ENCODE measurements at regions not wholly inside any gene's neighbourhood (a gene's known extent, or its start where the extent isn't known, plus 50 kb on each side); places are given as distances from the start of the nearest gene placed in this dataset.

DNA sequence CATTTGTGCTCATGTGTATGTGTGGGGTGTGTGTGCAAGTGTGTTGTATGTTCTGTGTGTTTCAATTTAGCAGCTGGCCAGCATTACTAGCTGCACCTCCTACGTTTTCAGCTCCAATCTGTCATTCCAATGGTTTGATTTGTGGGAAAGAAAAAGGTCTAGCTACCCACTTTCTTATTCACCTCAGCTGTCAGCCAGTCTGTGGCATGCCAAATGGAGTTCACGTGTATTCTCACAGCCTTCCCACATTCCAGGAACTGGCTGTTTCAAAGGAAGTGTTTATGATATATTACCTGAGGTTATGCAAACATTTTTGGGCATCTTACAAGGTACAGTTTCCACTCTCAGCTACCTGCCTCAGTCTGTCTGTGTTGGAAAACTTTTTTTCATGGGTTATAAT is 220.2 kb upstream of the CPNE8 start:
- Histone ChIP-seq H3K4me1 (no peaks in the 10 kb centered on the region), H3K36me3 (no peaks in the 10 kb centered on the region), H3K27ac (no peak overlapping the region), H3K27me3 (no peaks in the 10 kb centered on the region), H3K4me3 (no peak overlapping the region), H3K9me3 (no peaks in the 10 kb centered on the region)
- TF ChIP-seq, protein P1, sequence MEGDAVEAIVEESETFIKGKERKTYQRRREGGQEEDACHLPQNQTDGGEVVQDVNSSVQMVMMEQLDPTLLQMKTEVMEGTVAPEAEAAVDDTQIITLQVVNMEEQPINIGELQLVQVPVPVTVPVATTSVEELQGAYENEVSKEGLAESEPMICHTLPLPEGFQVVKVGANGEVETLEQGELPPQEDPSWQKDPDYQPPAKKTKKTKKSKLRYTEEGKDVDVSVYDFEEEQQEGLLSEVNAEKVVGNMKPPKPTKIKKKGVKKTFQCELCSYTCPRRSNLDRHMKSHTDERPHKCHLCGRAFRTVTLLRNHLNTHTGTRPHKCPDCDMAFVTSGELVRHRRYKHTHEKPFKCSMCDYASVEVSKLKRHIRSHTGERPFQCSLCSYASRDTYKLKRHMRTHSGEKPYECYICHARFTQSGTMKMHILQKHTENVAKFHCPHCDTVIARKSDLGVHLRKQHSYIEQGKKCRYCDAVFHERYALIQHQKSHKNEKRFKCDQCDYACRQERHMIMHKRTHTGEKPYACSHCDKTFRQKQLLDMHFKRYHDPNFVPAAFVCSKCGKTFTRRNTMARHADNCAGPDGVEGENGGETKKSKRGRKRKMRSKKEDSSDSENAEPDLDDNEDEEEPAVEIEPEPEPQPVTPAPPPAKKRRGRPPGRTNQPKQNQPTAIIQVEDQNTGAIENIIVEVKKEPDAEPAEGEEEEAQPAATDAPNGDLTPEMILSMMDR (IDR thresholded peaks at IDR 0.05), result no peak
- ATAC-seq (no peak), DNase-seq (no peak)
- intact Hi-C loops (cut with DNase I), result no loop called here

DNA sequence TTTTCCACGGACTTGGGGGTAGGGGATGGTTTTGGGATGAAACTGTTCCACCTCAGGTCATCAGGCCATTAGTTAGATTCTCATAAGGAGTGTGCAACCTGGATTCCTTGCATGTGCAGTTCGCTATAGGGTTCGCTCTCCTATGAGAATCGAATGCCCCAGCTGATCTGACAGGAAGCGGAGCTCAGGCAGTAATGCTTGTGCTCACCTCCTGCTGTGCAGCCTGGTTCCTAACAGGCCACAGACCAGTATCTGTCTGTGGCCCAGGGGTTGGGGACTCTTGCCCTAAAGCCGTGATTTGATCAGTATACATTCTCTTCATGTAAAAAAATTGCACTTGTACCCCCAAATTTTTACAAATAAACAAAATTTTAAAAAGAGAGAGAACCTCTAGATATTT is 219.4 kb upstream of the CPNE8 start:
- DNase-seq (no peak), ATAC-seq (no peak)
- TF ChIP-seq, protein P1 (IDR thresholded peaks at IDR 0.05), result no peak
- Histone ChIP-seq H3K36me3 (no peaks in the 10 kb centered on the region), H3K4me3 (no peak overlapping the region), H3K4me1 (no peaks in the 10 kb centered on the region), H3K27ac (no peak overlapping the region), H3K27me3 (no peaks in the 10 kb centered on the region), H3K9me3 (no peaks in the 10 kb centered on the region)
- intact Hi-C loops (cut with DNase I), result no loop called here

DNA sequence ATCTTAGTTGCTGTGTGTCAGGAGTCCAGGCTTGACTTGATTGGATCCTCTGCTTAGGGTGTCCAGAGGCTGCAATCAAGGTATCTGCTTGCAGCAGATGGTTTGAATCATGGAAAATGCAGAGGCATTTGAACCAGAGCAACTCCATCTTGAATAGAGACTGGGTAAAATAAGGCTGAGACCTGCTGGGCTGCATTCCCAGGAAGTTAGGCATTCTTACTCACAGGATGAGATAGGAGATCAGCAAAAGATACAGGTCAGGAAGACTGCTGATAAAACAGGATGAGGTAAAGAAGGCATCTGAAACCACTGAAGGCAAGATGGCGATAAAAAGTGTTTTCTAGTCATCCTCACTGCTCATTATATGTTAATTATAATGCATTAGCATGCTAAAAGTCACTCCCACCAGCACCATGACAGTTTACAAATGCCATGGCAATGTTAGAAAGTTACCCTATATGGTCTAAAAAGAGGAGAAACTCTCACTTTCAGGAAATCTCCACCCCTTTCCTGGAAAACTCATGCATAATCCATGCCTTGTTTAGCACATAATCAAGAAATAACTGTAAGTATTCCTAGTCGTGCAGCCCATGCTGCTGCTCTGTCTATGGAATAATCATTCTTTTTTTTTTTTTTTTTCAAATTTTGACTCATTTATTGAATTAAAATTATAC is 218.3 kb upstream of the CPNE8 start:
- no peaks in the 10 kb centered on the region for H3K9me3 ChIP-seq
- TF ChIP-seq, protein P1 (IDR thresholded peaks at IDR 0.05), result no peak
- no peaks in the 10 kb centered on the region for H3K36me3 ChIP-seq
- ATAC-seq, result no peak
- no peak overlapping the region for H3K4me3 ChIP-seq
- H3K27ac ChIP-seq, result no peak overlapping the region
- DNase-seq, result no peak
- H3K27me3 ChIP-seq, result no peaks in the 10 kb centered on the region
- intact Hi-C loops (cut with DNase I), result no loop called here
- no peaks in the 10 kb centered on the region for H3K4me1 ChIP-seq

DNA sequence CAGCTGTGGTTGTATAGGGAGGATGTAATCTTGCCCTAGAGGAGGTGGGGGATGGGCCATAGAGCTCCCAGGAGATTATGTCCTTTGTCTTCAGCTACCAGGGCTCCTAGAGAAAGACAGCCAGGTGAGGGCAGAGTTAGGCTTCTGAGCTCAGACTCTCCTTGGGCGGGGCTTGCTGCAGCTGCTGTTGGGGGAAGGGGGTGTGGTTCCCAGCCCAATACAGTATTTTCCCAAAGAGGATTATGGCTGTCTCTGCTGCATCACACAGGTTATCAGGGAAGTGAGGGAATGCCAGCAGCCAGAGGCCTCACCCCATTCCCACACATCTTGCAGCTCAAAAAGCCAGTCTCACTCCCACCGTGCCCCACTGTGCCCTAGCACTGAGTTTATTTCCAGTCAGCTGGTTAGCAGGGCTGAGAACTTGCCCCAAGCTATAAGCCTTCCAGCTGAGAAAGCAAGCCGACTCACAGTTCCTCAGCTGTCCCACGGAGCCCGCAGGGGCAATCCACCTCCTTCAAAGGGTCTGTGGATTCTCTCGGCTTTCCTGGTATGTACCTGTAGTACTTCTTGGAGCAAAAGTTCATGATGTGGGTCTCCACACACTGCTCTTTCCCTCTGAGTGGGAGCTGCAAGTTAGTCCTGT is 217.3 kb upstream of the CPNE8 start:
- DNase-seq (no peak), ATAC-seq (no peak)
- Histone ChIP-seq H3K27me3 (no peaks in the 10 kb centered on the region), H3K27ac (no peak overlapping the region), H3K36me3 (no peaks in the 10 kb centered on the region), H3K4me3 (no peak overlapping the region), H3K9me3 (no peaks in the 10 kb centered on the region), H3K4me1 (no peaks in the 10 kb centered on the region)
- intact Hi-C loops (cut with DNase I), result no loop called here
- TF ChIP-seq, protein P1 (IDR thresholded peaks at IDR 0.05), result no peak

DNA sequence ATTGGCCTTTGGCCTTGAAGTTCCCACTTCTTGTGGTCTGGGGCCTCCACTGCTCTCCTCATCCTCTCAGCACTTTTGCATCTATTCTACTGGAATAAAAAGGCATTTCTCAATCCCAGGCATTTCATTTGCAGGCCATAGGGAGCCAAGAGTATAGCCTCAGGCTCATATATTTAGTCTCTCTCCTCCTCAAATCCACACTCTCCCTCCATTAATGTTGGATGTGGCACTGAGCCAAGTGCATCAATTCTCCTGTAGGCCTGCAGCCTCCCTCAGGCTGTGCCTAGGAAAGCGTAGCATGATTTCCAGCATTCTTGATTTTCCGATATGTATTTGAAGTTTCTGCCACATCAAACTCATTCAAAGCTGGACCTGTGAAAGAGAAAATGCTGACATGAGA is 211.5 kb upstream of the CPNE8 start:
- Histone ChIP-seq H3K4me3 (no peak overlapping the region), H3K27ac (no peak overlapping the region), H3K36me3 (no peaks in the 10 kb centered on the region), H3K4me1 (no peaks in the 10 kb centered on the region), H3K9me3 (no peaks in the 10 kb centered on the region), H3K27me3 (no peaks in the 10 kb centered on the region)
- ATAC-seq (no peak), DNase-seq (no peak)
- intact Hi-C loops (cut with DNase I), result no loop called here
- TF ChIP-seq, protein P1 (IDR thresholded peaks at IDR 0.05), result no peak
